ENCODE measurements at regions not wholly inside any gene's neighbourhood (a gene's known extent, or its start where the extent isn't known, plus 50 kb on each side); places are given as distances from the start of the nearest gene placed in this dataset.

DNA sequence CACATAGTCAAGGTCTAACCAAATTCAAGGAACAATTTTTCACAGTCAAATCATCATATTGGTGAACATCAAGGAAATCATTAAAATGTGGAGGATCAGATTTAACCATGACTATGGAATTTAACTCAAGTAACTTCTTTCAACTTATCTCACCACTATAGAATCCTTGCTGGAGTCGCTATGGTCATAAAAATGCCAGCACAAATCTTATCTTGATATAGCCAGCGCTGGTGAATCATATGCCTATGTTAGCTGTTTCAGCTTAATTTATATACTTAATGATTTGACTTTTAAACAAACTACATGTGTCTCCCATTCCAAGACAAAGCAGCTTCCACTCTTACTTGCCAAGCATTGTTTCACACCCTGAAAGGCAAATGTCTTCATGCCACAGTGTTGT, 416.4 kb downstream of the CDH11 start:
- TF ChIP-seq EZH2phosphoT487 (IDR thresholded peaks at IDR 0.05; ENCODE audit: low read length) (no peak), EZH2 (optimal IDR thresholded peaks at IDR 0.05; ENCODE audit: low read depth, low read length) (no peak)
- TF ChIP-seq, protein P1, sequence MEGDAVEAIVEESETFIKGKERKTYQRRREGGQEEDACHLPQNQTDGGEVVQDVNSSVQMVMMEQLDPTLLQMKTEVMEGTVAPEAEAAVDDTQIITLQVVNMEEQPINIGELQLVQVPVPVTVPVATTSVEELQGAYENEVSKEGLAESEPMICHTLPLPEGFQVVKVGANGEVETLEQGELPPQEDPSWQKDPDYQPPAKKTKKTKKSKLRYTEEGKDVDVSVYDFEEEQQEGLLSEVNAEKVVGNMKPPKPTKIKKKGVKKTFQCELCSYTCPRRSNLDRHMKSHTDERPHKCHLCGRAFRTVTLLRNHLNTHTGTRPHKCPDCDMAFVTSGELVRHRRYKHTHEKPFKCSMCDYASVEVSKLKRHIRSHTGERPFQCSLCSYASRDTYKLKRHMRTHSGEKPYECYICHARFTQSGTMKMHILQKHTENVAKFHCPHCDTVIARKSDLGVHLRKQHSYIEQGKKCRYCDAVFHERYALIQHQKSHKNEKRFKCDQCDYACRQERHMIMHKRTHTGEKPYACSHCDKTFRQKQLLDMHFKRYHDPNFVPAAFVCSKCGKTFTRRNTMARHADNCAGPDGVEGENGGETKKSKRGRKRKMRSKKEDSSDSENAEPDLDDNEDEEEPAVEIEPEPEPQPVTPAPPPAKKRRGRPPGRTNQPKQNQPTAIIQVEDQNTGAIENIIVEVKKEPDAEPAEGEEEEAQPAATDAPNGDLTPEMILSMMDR (IDR thresholded peaks at IDR 0.05; ENCODE audit: low read length) = no peak
